Neural progenitor cell (in vitro differentiated cells): ENCODE measurements at regions not wholly inside any gene's neighbourhood (a gene's known extent, or its start where the extent isn't known, plus 50 kb on each side); places are given as distances from the start of the nearest gene placed in this dataset.

Source experiments
- CTCF ChIP-seq: fragments of 200-600 bp; sonication (generic); IDR thresholded peaks from 2 replicates; pipeline ENCODE4 v1.5.1; 2017; ENCODE audit warnings: antibody characterized with exemption, mild to moderate bottlenecking
- EZH2 ChIP-seq: fragments of 200-600 bp; sonication (generic); IDR thresholded peaks from 2 replicates; pipeline ENCODE4 v1.6.1; 2017; ENCODE audit warnings: antibody characterized with exemption, mild to moderate bottlenecking, moderate library complexity
- EZH2phosphoT487 ChIP-seq: fragments of 200-600 bp; sonication (generic); IDR thresholded peaks from 2 replicates; pipeline ENCODE4 v1.6.1; 2017; ENCODE audit warnings: antibody characterized with exemption

- TF ChIP-seq CTCF (no peak), EZH2 (no peak), EZH2phosphoT487 (no peak)
Measured at GRCh38 chr10:49243139-49243538, 54.9 kb upstream of the TMEM273 start.
